Heart left ventricle (tissue), 13 donors: ENCODE measurements at regions not wholly inside any gene's neighbourhood (a gene's known extent, or its start where the extent isn't known, plus 50 kb on each side); places are given as distances from the start of the nearest gene placed in this dataset.

Source experiments
- POLR2A ChIP-seq, 2 donors: fragments of 450-650 bp; IDR thresholded peaks; one replicate each; pipeline ENCODE4 v1.6.1; 2017; ENCODE audit warnings: antibody characterized with exemption in 2 of 2, mild to moderate bottlenecking in 2 of 2, moderate library complexity in 2 of 2
- TF ChIP-seq, protein P1 (sequence below), 12 donors: fragments of 200-600 bp; sonication (generic) in 4 of 12; IDR thresholded peaks; one replicate each; pipeline versions ENCODE4 v1.5.0 to v1.8.0; 2018 to 2022; ENCODE audit warnings: antibody characterized with exemption in 12 of 12, mild to moderate bottlenecking in 5 of 12
- donor health status: ischemic (EF 13 %, LVEDD 7.1; RV severe dilation, severe dysfunction).
- donor health status: DM: no; HTN: yes; CAD: no.
- donor health status: DM: no; HTN: no; CAD: no.
- donor health status: ischemic (EF 25% LVEDD 6.9; RV normal size, moderate dysfunction).
- donor health status: ischemic (EF 25% LVEDD 5.7; RV mildly dilated, moderate dysfunction).
- donor health status: ischemic (EF 35%, LVEDD 5.7; RV mildly dilated, moderate dysfunction).
- donor health status: nonischemic (EF 11% LVEDD 7.7; RV severe dilation, severe dysfunction).
- donor health status: DM: yes; HTN: yes; CAD: no.
- donor health status: PGD.
- donor health status: ischemic (EF 29% LVEDD 5.4; RV normal size, mild dysfunction).
- donor health status: nonischemic (EF 23%, LVEDD 6.1; RV moderate dilation, normal function).

GRCh38 chr2:53448591-53448990, 319.0 kb upstream of the CHAC2 start:
- TF ChIP-seq, protein P1, sequence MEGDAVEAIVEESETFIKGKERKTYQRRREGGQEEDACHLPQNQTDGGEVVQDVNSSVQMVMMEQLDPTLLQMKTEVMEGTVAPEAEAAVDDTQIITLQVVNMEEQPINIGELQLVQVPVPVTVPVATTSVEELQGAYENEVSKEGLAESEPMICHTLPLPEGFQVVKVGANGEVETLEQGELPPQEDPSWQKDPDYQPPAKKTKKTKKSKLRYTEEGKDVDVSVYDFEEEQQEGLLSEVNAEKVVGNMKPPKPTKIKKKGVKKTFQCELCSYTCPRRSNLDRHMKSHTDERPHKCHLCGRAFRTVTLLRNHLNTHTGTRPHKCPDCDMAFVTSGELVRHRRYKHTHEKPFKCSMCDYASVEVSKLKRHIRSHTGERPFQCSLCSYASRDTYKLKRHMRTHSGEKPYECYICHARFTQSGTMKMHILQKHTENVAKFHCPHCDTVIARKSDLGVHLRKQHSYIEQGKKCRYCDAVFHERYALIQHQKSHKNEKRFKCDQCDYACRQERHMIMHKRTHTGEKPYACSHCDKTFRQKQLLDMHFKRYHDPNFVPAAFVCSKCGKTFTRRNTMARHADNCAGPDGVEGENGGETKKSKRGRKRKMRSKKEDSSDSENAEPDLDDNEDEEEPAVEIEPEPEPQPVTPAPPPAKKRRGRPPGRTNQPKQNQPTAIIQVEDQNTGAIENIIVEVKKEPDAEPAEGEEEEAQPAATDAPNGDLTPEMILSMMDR (IDR thresholded peaks at IDR 0.05), result no peak
- TF ChIP-seq POLR2A (IDR thresholded peaks at IDR 0.05), result no peak
